PFSK-1 (cell line): ENCODE measurements at regions not wholly inside any gene's neighbourhood (a gene's known extent, or its start where the extent isn't known, plus 50 kb on each side); places are given as distances from the start of the nearest gene placed in this dataset.

Source experiments
- FOXP2 ChIP-seq: optimal IDR thresholded peaks from 2 replicates; pipeline ENCODE3; 2011; ENCODE audit warnings: borderline replicate concordance, control low read depth, inconsistent platforms; ENCODE audit not compliant: insufficient read depth; ENCODE audit errors: extremely low read length, extremely low read depth
- POLR2AphosphoS5 ChIP-seq: IDR thresholded peaks from 2 replicates; pipeline ENCODE4 v1.6.1; 2012; ENCODE audit warnings: low read depth, mild to moderate bottlenecking, control low read depth, low read length, moderate library complexity
- SIN3A ChIP-seq: IDR thresholded peaks from 2 replicates; pipeline ENCODE4 v1.6.1; 2012; ENCODE audit warnings: mild to moderate bottlenecking, low read length, moderate library complexity, borderline replicate concordance; ENCODE audit not compliant: insufficient read depth
- TAF1 ChIP-seq: IDR thresholded peaks from 2 replicates; pipeline ENCODE4 v1.6.1; 2012; ENCODE audit warnings: low read length, control low read depth, borderline replicate concordance; ENCODE audit not compliant: insufficient read depth
- TF ChIP-seq, protein P1 (sequence below), 2 experiments: IDR thresholded peaks; 2 replicates each; pipeline versions ENCODE4 v1.6.1 to v1.8.0; 2011 to 2012; ENCODE audit warnings: low read depth in 2 of 2, low read length in 2 of 2, control low read depth in 1 of 2, inconsistent platforms in 1 of 2, mild to moderate bottlenecking in 1 of 2, moderate library complexity in 1 of 2; ENCODE audit not compliant: insufficient read depth in 1 of 2

DNA sequence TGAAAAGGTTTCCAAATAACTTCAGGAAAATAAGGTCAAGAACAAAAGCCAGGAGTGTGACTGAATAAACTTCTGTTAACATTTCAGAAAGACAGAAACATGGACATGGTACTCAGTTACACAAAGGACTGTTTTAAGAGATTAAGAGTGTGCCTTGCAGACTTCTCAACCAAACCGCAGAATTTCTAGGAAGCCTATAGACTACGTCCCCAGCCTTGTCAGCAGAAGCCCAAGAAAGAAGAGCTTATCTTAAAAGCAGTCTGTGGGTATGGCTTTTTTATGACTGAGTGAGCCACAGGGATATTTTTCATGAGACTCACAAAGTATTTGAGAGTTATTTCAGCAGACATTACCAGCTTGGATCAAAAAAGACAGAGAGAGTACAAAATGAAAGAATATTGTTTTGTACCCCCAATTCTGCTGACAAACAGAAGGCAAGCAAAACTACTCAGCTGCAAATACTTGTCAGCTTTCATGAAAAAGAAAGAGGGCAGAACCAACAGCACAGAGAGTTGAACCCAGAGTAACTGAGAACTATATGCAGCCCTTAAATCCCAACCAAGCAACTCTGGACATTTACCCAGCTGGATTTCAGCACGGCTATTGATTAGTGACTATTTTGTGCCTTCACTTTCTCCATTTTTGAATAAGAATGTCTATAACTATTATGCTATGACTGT is 711.0 kb upstream of the CTNND2 start:
- no peak for TF ChIP-seq FOXP2
- no peak for TF ChIP-seq SIN3A
- TF ChIP-seq, protein P1, sequence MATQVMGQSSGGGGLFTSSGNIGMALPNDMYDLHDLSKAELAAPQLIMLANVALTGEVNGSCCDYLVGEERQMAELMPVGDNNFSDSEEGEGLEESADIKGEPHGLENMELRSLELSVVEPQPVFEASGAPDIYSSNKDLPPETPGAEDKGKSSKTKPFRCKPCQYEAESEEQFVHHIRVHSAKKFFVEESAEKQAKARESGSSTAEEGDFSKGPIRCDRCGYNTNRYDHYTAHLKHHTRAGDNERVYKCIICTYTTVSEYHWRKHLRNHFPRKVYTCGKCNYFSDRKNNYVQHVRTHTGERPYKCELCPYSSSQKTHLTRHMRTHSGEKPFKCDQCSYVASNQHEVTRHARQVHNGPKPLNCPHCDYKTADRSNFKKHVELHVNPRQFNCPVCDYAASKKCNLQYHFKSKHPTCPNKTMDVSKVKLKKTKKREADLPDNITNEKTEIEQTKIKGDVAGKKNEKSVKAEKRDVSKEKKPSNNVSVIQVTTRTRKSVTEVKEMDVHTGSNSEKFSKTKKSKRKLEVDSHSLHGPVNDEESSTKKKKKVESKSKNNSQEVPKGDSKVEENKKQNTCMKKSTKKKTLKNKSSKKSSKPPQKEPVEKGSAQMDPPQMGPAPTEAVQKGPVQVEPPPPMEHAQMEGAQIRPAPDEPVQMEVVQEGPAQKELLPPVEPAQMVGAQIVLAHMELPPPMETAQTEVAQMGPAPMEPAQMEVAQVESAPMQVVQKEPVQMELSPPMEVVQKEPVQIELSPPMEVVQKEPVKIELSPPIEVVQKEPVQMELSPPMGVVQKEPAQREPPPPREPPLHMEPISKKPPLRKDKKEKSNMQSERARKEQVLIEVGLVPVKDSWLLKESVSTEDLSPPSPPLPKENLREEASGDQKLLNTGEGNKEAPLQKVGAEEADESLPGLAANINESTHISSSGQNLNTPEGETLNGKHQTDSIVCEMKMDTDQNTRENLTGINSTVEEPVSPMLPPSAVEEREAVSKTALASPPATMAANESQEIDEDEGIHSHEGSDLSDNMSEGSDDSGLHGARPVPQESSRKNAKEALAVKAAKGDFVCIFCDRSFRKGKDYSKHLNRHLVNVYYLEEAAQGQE (IDR thresholded peaks at IDR 0.05; ENCODE audit: insufficient read depth in 1 of 2, low read depth in 2 of 2, low read length in 2 of 2) = no peak
- no peak for TF ChIP-seq TAF1
- no peak for TF ChIP-seq POLR2AphosphoS5

DNA sequence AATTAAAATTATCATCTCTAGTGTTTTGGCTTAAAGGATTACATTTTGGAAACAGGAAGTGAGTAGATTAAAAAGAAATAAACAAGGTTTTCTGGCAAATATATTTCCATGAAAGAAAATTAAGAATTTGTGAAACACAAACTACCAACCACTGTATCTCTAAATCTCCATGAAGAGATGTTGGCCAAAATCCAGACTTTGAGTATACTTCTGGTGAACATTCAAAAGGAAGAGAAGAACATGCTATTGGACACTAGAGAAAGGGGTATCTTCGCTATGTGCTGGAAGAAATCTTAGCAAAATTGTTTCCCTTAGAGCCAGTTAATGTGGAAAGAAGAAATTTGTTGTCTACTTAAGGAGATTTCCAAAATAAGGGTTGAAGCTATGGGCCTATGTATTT is 710.4 kb upstream of the CTNND2 start:
- no peak for TF ChIP-seq SIN3A
- TF ChIP-seq FOXP2 = no peak
- TF ChIP-seq, protein P1 (IDR thresholded peaks at IDR 0.05; ENCODE audit: insufficient read depth in 1 of 2, low read depth in 2 of 2, low read length in 2 of 2) = no peak
- TF ChIP-seq TAF1 = no peak
- TF ChIP-seq POLR2AphosphoS5 = no peak

DNA sequence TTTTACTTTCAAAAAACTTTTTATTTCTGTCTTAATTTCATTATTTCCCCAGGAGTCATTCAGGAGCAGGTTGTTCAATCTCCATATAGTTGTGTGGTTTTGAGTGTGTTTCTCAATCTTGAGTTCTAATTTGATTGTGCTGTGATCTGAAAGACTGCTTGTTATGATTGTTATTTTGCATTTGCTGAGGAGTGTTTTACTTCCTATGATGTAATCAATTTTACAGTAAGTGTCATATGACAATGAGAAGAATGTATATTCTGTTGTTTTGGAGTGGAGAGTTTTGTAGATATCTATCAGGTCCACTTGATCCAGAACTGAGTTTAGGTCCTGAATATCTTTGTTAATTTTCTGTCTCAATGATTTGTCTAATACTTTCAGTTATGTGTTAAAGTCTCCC is 706.9 kb upstream of the CTNND2 start:
- TF ChIP-seq TAF1 = no peak
- TF ChIP-seq, protein P1 (IDR thresholded peaks at IDR 0.05; ENCODE audit: insufficient read depth in 1 of 2, low read depth in 2 of 2, low read length in 2 of 2) = no peak
- TF ChIP-seq SIN3A = no peak
- no peak for TF ChIP-seq FOXP2
- TF ChIP-seq POLR2AphosphoS5 = no peak

DNA sequence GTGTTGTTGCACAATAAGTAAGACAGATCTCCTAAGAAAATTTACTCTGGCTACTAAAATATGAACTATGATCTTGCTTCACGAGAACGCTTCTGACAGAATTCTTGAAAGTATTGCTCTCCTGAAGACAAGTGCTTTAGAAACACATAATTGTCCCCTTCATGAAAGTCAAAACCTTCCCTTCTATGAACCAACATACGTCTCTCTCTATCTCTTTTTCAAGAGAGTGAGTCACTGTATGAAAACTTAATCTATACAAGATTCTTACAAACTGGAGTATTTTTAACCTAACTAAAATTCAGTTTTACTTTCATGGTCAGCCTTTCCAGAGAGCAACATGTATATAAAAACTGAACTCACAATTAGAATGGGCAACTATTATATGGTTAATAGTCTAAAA is 688.0 kb upstream of the CTNND2 start:
- TF ChIP-seq TAF1 (no peak), SIN3A (no peak), POLR2AphosphoS5 (no peak)

DNA sequence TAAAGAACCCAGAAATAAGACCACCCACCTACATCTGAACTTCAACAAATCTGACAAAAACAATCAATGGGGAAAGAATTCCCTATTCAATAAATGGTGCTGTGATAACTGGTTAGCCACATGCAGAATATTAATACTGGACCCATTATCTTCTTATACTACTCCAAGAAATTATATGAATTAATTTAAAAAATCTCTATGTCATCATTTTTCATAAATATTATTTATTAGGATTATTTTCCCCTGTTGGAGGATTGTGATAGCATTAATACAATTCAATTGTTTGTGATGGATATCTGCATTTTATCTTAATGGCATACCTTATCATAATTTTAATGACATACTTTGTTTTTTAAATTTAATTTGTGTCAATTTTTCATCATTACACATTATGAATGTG is 682.2 kb upstream of the CTNND2 start:
- TF ChIP-seq, protein P1 (IDR thresholded peaks at IDR 0.05; ENCODE audit: insufficient read depth in 1 of 2, low read depth in 2 of 2, low read length in 2 of 2) = no peak
- TF ChIP-seq TAF1 (no peak), SIN3A (no peak), POLR2AphosphoS5 (no peak), FOXP2 (no peak)
